Activated T-cell treated with anti-CD3 and anti-CD28 coated beads, Interleukin-2, amount 50 U/mL, for 4 hours (primary cell): ENCODE measurements at regions not wholly inside any gene's neighbourhood (a gene's known extent, or its start where the extent isn't known, plus 50 kb on each side); places are given as distances from the start of the nearest gene placed in this dataset.
"Not testable (repeated sequence)": the region's sequence is repeated elsewhere in the genome, so short reads cannot be mapped to it uniquely, and the experiment has no call there.

Experiments used
- ATAC-seq, 2 donors: fragments of 200-7000 bp; cut with Tn5 transposase; one replicate each; pipeline ENCODE4 v1.10.0; 2021
- DNase-seq: peaks from one replicate; pipeline ENCODE4 v3.0.0-alpha.2; 2020
- H3K27me3 Mint-ChIP-seq: one replicate; pipeline ENCODE4 v1.8.0; 2021; ENCODE audit warnings: low read depth, mixed read lengths
- H3K36me3 Mint-ChIP-seq: one replicate; pipeline ENCODE4 v1.8.0; 2022; ENCODE audit warnings: mixed read lengths; ENCODE audit not compliant: insufficient read depth
- H3K4me1 Mint-ChIP-seq: one replicate; pipeline ENCODE4 v1.8.0; 2021; ENCODE audit warnings: low read depth, mixed read lengths
- H3K4me3 Mint-ChIP-seq: one replicate; pipeline ENCODE4 v1.8.0; 2021; ENCODE audit warnings: mild to moderate bottlenecking, moderate library complexity, mixed read lengths
- H3K9me3 Mint-ChIP-seq: one replicate; pipeline ENCODE4 v1.8.0; 2021; ENCODE audit warnings: mixed read lengths

DNA sequence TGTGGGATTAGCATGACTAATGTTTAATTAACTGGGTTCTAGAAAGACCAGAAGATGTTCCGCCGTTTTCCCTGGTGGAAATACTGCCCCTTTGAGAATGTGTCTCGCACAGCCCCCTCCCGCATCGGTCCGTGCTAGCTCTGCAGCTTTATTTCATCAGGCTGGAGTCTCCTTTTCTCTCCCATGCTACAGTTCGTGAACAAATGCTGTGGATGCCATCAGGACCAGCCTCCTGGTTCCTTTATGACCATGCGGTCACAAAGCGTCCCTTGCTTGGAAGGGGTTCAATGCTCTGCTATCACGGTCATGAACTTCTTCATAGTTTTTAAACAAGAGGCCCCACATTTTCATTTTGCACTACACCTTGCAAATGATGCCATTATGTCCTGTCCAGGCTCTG lies 157.7 kb upstream of the TMEM132C start:
- H3K9me3 Mint-ChIP-seq: peaks cover 3% of the 10 kb centered on the region
- DNase-seq (no peak), ATAC-seq (no peak)
- no peak overlapping the region for H3K4me3 Mint-ChIP-seq
- no peaks in the 10 kb centered on the region for H3K4me1 Mint-ChIP-seq
- no peaks in the 10 kb centered on the region for H3K36me3 Mint-ChIP-seq
- no peaks in the 10 kb centered on the region for H3K27me3 Mint-ChIP-seq

DNA sequence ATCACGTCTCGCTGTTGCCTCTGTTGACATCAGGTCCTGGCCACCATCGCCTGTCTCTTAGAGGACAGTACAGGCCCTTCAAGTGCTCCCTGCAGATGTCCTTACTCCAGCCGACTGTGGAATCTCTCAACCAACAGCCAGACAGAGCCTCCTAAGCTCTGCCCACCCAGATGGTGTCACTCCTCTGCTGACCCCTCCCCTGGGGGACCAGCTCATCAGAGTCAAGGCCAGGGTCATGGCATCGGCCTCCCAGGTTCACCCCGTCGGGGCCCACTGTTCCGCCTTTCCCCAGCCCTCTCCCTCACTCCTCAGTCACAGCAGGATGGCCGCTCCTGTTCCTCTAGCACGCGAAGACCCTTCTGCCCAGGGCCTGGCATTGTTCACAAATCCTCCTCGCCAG lies 157.3 kb upstream of the TMEM132C start:
- no peak for ATAC-seq
- peaks cover 6% of the 10 kb centered on the region for H3K9me3 Mint-ChIP-seq

DNA sequence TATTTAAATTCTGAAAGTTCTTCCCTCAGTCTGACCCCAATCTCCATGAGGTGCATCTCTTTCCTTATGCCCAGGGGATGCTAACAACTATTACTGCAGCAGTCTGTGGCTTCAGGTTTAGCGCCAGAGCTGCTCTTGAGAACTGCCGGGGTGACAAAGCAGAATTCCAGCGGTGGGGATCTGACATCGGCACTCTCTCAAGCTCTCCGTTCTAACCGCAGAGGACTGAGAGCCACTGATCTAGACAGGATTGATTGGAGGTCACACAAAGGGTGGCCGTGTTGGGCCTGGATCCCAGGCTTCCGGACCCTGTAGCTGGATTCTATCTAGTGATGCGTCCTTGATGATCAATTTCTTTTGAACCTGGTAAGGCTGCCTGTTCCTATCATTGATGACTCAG lies 155.6 kb upstream of the TMEM132C start:
- no peaks in the 10 kb centered on the region for H3K36me3 Mint-ChIP-seq
- H3K9me3 Mint-ChIP-seq: peaks cover 10% of the 10 kb centered on the region
- no peak for DNase-seq
- no peak for ATAC-seq
- no peaks in the 10 kb centered on the region for H3K27me3 Mint-ChIP-seq
- H3K4me1 Mint-ChIP-seq: no peaks in the 10 kb centered on the region
- no peak overlapping the region for H3K4me3 Mint-ChIP-seq

More for the DNA sequence above, 157.3 kb upstream of the TMEM132C start:
- Mint-ChIP-seq H3K4me1 (no peaks in the 10 kb centered on the region), H3K27me3 (no peaks in the 10 kb centered on the region), H3K36me3 (no peaks in the 10 kb centered on the region), H3K4me3 (no peak overlapping the region)
- no peak for DNase-seq

DNA sequence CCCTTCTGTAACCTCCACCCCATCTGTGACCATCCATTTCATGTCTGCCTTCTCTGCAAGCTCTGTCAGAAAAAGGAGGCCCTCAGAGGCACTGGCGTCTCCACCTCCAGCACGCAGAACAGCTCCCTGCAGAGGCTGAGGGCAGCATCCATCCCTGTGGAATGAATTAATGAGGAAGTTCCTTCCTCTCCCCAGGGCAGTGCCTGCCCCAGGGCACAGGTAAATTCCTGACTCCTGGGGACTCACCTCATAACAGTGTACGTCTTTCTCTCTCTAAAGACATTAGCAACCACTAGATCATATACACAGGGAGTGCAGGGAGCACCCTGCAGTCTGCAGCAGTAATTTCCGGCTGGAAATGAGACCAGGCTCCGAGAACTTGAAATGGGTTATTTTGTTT lies 155.0 kb upstream of the TMEM132C start:
- no peak overlapping the region for H3K4me3 Mint-ChIP-seq
- DNase-seq (no peak), ATAC-seq (no peak)
- H3K4me1 Mint-ChIP-seq: no peaks in the 10 kb centered on the region
- H3K9me3 Mint-ChIP-seq: peaks cover 10% of the 10 kb centered on the region
- no peaks in the 10 kb centered on the region for H3K36me3 Mint-ChIP-seq
- no peaks in the 10 kb centered on the region for H3K27me3 Mint-ChIP-seq

DNA sequence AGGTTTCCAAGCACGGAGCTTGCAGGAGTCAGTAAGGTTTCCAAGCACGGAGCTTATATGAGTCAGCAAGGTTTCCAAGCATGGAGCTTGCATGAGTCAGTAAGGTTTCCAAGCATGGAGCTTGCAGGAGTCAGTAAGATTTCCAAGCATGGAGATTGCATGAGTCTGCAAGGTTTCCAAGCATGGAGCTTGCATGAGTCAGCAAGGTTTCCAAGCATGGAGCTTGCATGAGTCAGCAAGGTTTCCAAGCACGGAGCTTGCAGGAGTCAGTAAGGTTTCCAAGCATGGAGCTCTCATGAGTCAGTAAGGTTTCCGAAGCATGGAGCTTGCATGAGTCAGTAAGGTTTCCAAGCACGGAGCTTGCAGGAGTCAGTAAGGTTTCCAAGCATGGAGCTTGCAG lies 153.7 kb upstream of the TMEM132C start:
- H3K4me3 Mint-ChIP-seq, DNase-seq, H3K4me1 Mint-ChIP-seq, H3K36me3 Mint-ChIP-seq, ATAC-seq, H3K27me3 Mint-ChIP-seq: not testable (repeated sequence)
- H3K9me3 Mint-ChIP-seq: peaks cover 10% of the 10 kb centered on the region

DNA sequence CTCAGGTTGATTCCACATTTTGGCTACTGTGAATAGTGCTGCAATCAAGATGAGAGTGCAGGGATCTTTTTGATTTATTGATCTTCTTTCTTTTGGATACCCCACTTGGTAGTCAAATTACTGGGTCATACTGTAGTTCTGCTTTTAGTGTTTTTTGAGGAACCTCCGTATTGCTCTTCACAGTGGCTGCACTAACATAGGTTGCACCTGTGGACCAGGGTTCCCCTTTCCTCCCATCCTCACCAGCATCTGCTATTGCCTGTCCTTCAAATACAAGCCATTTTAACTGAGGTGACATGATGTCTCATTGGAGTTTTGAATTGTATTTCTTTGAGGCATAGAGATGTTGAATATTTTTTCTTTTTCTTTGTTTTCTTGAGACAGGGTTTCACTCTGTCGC lies 152.5 kb upstream of the TMEM132C start:
- Mint-ChIP-seq H3K9me3 (peaks cover 10% of the 10 kb centered on the region), H3K4me3 (no peak overlapping the region)

DNA sequence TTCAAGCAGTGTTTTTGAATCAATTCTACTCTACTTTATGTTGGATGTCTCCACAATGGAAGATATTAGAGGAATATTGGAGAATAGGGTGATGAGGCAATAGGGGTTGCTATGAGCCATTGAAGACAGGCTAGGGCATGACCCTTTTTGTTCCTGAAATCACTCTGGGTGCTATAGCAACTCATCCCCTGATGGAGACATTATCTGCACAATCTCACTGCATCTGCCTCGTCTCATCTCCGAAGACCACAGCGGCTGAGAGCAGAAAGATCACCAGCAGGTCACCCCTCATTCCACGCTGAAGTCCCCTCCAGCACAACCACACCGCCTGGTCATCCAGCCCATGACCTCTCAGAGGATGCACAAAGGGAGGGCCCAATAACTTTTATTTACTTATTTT lies 150.4 kb upstream of the TMEM132C start:
- no peak for ATAC-seq
- H3K4me1 Mint-ChIP-seq: no peaks in the 10 kb centered on the region
- H3K9me3 Mint-ChIP-seq: peaks cover 10% of the 10 kb centered on the region
- H3K4me3 Mint-ChIP-seq: no peak overlapping the region
- no peak for DNase-seq
- H3K27me3 Mint-ChIP-seq: no peaks in the 10 kb centered on the region
- H3K36me3 Mint-ChIP-seq: no peaks in the 10 kb centered on the region

More for the DNA sequence above, 152.5 kb upstream of the TMEM132C start:
- Mint-ChIP-seq H3K27me3 (no peaks in the 10 kb centered on the region), H3K4me1 (no peaks in the 10 kb centered on the region), H3K36me3 (no peaks in the 10 kb centered on the region)
- no peak for ATAC-seq
- DNase-seq: no peak

DNA sequence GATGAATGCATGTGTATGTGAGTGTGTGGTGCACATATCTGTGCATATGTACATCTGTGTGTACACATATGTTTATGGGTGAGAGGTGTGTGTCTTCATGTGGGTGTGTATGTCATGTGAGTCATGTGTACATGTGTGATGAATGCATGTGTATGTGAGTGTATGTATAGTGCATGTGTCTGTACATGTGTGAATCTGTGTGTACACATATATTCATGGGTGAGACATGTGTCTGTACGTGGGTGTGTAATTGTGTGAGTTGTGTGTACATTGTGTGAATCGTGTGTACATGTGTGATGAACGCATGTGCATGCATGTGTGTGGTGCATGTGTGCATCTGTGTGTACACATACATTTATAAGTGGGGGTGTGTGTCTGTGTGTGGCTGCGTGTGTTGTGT lies 146.9 kb upstream of the TMEM132C start:
- Mint-ChIP-seq H3K9me3 (peaks cover 9% of the 10 kb centered on the region), H3K36me3 (no peaks in the 10 kb centered on the region), H3K4me1 (no peaks in the 10 kb centered on the region), H3K27me3 (no peaks in the 10 kb centered on the region), H3K4me3 (no peak overlapping the region)
- DNase-seq (no peak), ATAC-seq (no peak)

DNA sequence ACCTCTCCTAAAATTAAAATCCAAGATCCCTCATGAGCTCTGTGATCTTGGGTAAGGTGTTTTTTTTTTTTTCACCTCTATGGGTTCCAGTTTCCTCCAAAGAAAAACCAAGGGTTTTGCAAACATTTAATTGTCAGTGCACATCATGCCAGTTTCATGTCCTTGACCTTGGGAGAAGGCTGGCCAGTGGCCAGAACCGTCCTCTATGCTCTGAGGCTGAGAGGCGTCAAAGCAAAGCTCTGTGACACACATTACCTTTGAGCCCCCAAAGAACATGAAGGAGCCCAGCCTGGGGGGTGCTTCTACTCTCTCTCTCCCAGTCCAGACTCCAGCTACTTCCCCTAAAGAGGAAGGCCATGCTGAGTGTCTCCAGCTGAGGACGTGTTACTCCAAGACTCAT lies 145.5 kb upstream of the TMEM132C start:
- Mint-ChIP-seq H3K4me3 (no peak overlapping the region), H3K4me1 (no peaks in the 10 kb centered on the region), H3K36me3 (no peaks in the 10 kb centered on the region), H3K9me3 (peaks cover 6% of the 10 kb centered on the region), H3K27me3 (no peaks in the 10 kb centered on the region)
- no peak for ATAC-seq
- DNase-seq: no peak

DNA sequence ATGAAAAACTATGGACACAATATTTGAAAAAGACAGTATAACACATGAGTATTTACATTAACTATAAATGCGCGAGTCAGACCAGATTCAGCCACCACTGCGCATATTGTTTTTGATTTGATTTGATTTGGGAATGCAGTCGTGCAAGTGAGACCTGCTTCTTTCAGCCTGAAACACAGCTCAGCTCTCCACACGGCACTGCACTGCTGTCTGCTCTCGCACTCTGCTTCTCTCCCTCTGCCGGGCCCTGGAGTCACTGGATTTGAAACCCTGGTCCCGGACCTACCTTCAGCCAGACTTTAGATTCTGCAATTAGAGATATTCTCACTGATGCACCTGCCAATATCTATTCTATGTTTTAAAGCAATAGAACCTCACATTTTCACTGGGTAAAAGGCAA lies 143.9 kb upstream of the TMEM132C start:
- H3K36me3 Mint-ChIP-seq: no peaks in the 10 kb centered on the region
- ATAC-seq: no peak
- H3K4me3 Mint-ChIP-seq: no peak overlapping the region
- H3K27me3 Mint-ChIP-seq: no peaks in the 10 kb centered on the region
- peaks cover 6% of the 10 kb centered on the region for H3K9me3 Mint-ChIP-seq
- no peaks in the 10 kb centered on the region for H3K4me1 Mint-ChIP-seq
- DNase-seq: no peak

DNA sequence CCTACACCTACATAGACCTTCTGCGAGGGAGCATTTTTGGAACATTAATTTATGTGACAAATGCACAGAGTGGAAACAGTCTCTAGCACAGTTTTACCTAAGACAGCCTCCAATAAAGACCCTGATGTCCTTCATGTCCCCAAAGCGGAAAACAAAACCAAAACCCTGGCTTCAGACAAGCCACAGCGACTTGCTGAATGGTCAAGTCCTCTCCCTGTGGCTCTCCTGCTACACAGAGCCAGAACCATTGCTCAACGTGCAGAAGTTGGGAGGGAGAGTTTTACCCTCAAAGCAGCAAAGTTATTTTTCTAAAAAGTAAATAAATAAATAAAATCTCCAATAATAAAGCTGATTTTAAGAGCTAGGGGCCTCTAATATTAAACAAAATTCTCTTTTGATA lies 135.0 kb upstream of the TMEM132C start:
- Mint-ChIP-seq H3K4me1 (no peaks in the 10 kb centered on the region), H3K36me3 (no peaks in the 10 kb centered on the region), H3K4me3 (no peak overlapping the region), H3K27me3 (no peaks in the 10 kb centered on the region), H3K9me3 (peaks cover 4% of the 10 kb centered on the region)
- no peak for DNase-seq
- ATAC-seq: no peak

DNA sequence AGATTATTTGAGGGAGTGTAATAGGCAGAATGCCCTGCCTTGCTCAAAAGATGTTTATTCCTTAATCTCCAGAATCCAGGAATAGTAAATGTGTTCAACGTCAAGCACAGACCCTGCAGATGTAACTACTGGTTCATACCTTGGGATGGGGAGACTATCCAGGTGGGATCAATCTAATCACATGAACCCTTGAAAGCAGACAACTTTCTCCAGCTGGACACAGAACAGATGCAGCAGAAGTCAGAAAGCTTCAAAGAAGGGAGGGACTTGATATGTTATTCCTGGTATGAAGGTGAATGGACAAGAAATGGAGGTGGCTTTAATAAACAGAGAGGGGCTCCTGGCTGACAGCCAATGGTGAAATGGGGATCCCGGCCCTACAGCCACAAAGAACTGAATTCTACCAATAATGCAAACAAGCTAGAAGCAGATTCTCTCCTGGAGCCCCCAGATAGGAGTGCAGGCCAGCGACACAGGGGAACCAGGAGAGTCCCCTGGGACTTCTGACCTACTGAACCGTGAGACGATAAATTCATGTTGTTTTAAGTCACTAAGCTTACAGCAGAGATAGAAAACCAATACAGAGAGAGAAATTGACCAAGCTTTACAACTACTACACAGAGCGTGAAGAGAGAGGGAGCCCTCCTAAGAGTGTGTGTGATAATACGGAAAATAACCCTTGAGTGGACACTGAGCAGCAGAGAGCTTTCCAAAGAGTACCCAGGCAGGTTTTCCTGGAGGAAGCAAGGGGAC lies 133.5 kb upstream of the TMEM132C start:
- no peaks in the 10 kb centered on the region for H3K27me3 Mint-ChIP-seq
- H3K4me1 Mint-ChIP-seq: no peaks in the 10 kb centered on the region
- ATAC-seq (no peak), DNase-seq (no peak)
- no peak overlapping the region for H3K4me3 Mint-ChIP-seq
- H3K36me3 Mint-ChIP-seq: no peaks in the 10 kb centered on the region
- H3K9me3 Mint-ChIP-seq: peaks cover 4% of the 10 kb centered on the region

DNA sequence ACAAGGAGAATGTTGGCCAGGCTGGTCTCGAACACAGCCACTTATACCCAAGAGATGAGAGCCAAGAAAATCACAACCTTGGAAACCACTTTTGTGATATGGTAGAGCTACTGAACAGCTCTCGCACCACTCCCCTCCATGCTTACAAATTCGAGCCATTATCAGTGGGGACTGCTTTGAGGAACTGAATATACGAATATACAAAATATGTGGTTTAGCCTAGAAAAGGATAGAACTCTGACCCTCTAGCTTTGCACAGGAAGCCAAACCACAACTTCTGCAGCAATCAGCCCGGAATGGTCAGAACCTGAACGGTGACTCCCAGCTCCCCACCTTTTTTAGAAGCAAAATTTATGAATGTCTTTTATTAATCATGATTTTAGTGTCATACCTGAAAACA lies 129.8 kb upstream of the TMEM132C start:
- no peak for DNase-seq
- Mint-ChIP-seq H3K27me3 (no peaks in the 10 kb centered on the region), H3K4me3 (no peak overlapping the region), H3K9me3 (peaks cover 7% of the 10 kb centered on the region), H3K36me3 (no peaks in the 10 kb centered on the region), H3K4me1 (no peaks in the 10 kb centered on the region)
- ATAC-seq: no peak

DNA sequence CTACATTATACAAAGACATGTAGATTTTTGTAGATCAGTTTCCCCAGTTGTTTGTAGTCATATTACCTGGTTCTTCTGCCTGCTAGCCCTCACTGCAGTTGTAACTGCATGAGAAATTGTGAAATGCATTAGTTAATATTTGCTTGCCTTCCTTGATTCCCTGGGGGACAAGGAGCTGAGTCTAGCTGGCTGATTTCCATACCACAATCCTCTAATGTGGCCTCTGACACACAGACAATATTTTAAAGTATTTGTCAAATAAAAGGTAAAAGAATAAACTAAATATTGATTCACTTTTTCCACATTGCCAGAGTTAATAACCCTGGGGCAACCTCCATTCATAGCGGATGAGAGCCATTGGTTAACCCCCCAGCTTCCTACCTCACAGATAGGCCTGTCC lies 128.8 kb upstream of the TMEM132C start:
- Mint-ChIP-seq H3K36me3 (no peaks in the 10 kb centered on the region), H3K9me3 (peaks cover 7% of the 10 kb centered on the region), H3K4me3 (no peak overlapping the region), H3K4me1 (no peaks in the 10 kb centered on the region), H3K27me3 (no peaks in the 10 kb centered on the region)
- DNase-seq (no peak), ATAC-seq (no peak)

DNA sequence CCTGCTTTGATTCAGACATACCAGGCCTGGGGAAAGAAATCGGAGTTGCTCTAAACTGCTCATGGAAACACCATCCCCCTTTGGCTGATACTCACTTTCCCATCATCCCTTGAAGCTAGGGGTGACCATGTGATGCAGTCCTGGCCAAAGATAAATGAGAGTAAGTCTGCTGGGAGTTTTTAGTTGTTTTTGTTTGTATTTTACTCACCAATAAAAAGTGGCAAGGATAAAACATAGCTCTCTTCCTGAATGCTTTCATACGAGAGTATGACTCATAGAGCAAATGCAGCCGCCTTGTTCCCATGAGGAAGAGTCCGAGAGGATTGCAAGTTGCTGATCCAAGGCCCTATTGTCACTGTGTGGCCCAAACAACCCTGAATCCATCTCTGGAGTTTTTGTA lies 126.4 kb upstream of the TMEM132C start:
- Mint-ChIP-seq H3K4me3 (no peak overlapping the region), H3K27me3 (no peaks in the 10 kb centered on the region), H3K36me3 (no peaks in the 10 kb centered on the region), H3K4me1 (no peaks in the 10 kb centered on the region), H3K9me3 (peaks cover 7% of the 10 kb centered on the region)
- ATAC-seq (no peak), DNase-seq (no peak)

DNA sequence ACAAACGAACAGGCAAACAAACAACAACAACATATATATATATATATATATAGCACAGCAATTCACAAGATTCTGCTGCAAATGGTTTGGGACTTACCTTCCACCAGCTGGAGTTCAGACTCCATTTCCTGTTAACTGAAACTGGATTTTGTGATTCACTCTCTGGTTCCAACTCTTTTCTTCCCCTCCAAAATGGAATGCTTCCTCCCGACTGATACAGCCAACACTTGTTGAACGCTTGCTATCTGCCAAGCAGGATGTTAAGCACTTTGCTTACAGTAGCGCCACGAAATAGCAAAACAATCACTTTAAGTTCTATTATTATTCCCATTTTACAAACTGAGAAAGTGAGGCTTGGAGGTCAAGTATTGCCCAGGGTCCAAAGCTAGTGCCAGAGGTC lies 116.0 kb upstream of the TMEM132C start:
- Mint-ChIP-seq H3K4me3 (no peak overlapping the region), H3K4me1 (no peaks in the 10 kb centered on the region), H3K27me3 (no peaks in the 10 kb centered on the region), H3K36me3 (no peaks in the 10 kb centered on the region), H3K9me3 (peaks cover 8% of the 10 kb centered on the region)
- DNase-seq (no peak), ATAC-seq (no peak)
